AG10803 (cell line): ENCODE measurements at regions not wholly inside any gene's neighbourhood (a gene's known extent, or its start where the extent isn't known, plus 50 kb on each side); places are given as distances from the start of the nearest gene placed in this dataset.
"Not testable (repeated sequence)": the region's sequence is repeated elsewhere in the genome, so short reads cannot be mapped to it uniquely, and the experiment has no call there.

ENCODE experiments used
- DNase-seq: peaks from one replicate; pipeline ENCODE4 v3.0.0; 2010; ENCODE audit warnings: low read depth
- H3K4me3 ChIP-seq: 2 replicates; pipeline ENCODE4 v1.5.1; 2011; ENCODE audit warnings: mild to moderate bottlenecking, low read length, control low read depth
- TF ChIP-seq, protein P1 (sequence below): conservative IDR thresholded peaks from 2 replicates; pipeline ENCODE4 v1.5.1; 2011; ENCODE audit warnings: mild to moderate bottlenecking, low read length, control low read depth, inconsistent platforms

GRCh38 chr7:110483553-110483952 is 607.4 kb upstream of the LRRN3 start:
- no peak for DNase-seq
- TF ChIP-seq, protein P1, sequence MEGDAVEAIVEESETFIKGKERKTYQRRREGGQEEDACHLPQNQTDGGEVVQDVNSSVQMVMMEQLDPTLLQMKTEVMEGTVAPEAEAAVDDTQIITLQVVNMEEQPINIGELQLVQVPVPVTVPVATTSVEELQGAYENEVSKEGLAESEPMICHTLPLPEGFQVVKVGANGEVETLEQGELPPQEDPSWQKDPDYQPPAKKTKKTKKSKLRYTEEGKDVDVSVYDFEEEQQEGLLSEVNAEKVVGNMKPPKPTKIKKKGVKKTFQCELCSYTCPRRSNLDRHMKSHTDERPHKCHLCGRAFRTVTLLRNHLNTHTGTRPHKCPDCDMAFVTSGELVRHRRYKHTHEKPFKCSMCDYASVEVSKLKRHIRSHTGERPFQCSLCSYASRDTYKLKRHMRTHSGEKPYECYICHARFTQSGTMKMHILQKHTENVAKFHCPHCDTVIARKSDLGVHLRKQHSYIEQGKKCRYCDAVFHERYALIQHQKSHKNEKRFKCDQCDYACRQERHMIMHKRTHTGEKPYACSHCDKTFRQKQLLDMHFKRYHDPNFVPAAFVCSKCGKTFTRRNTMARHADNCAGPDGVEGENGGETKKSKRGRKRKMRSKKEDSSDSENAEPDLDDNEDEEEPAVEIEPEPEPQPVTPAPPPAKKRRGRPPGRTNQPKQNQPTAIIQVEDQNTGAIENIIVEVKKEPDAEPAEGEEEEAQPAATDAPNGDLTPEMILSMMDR: no peak
- H3K4me3 ChIP-seq: no peak overlapping the region

DNA sequence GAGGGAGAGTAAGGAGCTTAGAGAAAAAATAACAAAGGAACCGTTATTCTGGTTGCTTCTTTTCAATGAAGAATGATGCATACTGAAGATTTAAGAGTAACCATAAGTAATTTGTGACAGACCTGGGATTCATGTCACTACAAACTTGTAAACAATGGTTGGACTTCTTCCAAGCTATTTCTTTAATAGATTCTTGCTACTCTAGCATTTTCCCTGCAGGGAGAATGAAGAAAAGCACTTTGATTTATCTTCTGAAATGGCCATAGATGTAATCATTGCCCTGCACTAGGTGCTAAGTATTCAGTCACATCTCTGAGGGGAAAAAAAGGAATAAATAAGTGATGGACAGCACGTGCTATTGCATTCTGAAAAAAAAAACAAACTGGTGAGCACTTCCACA is 606.6 kb upstream of the LRRN3 start:
- DNase-seq: no peak

GRCh38 chr7:110486549-110486948 is 604.4 kb upstream of the LRRN3 start:
- DNase-seq: no peak
- TF ChIP-seq, protein P1: no peak
- no peak overlapping the region for H3K4me3 ChIP-seq

More for the DNA sequence above, 606.6 kb upstream of the LRRN3 start:
- no peak overlapping the region for H3K4me3 ChIP-seq
- TF ChIP-seq, protein P1: no peak

- no peak overlapping the region for H3K4me3 ChIP-seq
- TF ChIP-seq, protein P1: no peak
- DNase-seq: peak; percentile 4
Observed at GRCh38 chr7:110502888-110503465, 588.0 kb upstream of the LRRN3 start.

GRCh38 chr7:110507369-110507768 is 583.6 kb upstream of the LRRN3 start:
- TF ChIP-seq, protein P1: no peak
- no peak overlapping the region for H3K4me3 ChIP-seq
- DNase-seq: no peak

DNA sequence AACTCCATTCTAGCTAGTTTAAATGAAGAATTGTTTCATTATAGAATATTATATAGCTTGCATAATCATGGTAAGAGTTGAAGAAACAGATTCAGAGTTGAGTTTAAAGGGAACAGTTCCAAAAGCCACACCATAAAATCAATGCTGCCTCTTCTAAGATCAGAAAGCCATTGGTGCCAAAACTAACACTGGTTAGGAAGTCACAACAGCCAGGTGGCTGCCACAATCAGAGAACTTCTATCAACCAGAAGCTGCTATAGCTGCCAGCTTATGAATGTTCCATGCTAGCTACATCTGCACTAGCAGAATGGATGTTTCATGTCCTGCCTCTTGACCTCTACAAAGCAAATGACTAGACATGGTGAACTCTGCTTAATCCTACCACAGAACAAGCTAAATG is 583.1 kb upstream of the LRRN3 start:
- DNase-seq: no peak
- TF ChIP-seq, protein P1: no peak
- H3K4me3 ChIP-seq: no peak overlapping the region

GRCh38 chr7:110514975-110515551 is 575.9 kb upstream of the LRRN3 start:
- not testable (repeated sequence) for DNase-seq, H3K4me3 ChIP-seq
